NCI-H2196 treated with DMSO at 0.1 percent for 48 hours (cell line): ENCODE measurements at regions not wholly inside any gene's neighbourhood (a gene's known extent, or its start where the extent isn't known, plus 50 kb on each side); places are given as distances from the start of the nearest gene placed in this dataset.

ENCODE experiments used
- DNase-seq: peaks from one replicate; lab custom pipeline; 2025; ENCODE audit not compliant: unreplicated experiment; lab: John Stamatoyannopoulos, UW

GRCh38 chr14:101117543-101117942 is 214.0 kb upstream of the RTL1 start:
- no peak for DNase-seq

DNA sequence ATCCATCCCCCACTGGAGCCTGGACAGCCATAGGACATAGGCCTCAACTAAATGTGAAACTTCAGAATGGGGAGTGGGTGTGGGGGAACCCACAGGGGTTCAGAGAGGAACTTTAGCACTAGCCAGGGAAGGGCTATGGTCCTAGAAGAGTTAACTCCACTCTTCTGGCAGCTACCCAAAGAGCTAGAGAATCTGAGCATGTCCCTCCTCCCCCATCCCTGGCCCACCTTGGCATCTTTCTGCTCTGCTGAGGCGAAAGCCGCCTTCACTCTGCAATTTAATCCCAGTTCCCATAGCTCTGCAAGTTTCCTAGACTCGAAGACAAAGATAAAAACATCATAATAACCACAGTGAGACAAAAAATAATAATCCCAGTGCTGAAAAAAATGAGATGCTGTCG is 214.7 kb upstream of the RTL1 start:
- no peak for DNase-seq

- DNase-seq, result no peak
These were observed 215.4 kb upstream of the RTL1 start for GRCh38 chr14:101118746-101119591.

DNA sequence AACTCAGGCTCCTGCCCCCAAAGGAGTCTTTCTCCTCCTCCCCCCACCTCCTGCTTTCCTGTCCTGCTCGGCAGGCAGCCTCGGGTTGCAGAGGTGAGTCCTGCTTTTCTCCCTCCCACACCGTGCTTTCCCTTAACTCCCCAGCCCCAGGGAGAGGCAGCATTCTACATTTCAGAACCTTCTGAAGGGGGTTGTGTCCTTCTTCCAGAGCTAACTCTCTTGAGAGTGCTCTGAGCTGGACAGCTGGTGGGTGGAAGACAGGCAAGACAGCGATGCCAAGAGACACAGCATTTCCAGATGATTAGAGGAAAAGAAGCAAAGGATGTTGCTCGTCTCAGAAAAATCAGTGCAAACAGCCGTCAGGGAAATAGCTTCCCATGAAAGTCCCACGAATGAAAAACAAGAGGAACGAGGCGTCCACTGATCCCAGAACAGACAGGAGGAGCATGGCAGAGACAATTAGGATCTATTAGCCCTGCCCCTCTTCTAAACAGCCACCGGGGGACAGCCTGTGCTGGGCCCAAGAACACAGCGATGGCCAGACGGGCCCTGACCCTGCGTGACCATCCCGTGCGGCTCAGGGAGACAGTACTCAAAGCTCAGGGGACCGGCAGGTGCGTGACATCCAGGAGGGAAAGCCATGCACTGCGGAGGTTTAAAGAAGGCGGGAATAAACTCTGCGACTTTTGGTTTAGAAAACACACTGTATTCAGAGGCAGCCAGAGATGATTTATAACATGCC is 216.5 kb upstream of the RTL1 start:
- no peak for DNase-seq

DNA sequence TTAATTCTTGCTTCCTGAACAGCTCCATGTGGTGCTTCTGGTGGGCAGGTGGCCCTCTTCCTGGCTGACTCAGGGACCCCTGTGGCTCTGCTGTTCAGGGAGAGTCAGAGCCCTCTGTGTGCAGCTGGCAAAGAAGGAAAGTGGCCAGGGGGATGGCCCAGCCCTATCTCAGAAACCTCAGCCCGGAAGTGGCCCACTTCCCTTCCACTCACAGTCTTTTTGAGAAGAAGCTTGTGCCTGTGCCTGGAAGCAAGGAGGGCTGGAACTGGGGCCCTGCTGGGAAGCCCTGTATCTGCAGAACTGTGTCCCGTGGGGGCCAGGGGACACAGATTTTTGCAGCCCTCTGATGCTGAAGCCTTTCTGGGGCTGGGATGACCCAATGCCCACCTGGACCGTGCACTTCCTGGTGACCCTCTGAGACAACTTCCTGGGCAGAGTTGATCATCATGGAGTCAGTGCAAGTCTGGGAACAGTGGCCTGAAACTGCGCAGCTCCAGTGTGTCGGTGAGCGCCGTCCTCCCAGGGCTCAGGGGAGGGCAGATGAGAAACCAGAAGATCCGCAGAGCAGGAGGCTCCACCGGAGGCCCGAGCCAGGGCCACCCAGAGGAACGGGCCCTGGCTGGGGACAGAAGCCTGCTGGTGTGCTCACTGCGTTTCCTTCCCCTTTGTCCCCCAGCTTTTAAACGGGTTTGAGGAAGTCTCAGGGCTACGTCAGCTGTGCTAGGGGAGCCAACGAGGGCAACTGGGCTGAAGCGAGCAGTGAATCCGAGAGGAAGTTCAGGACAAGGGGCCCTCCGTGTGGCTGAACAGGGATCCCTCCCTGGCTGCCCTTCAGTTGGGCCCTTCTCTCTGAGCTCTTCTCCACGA is 217.4 kb upstream of the RTL1 start:
- no peak for DNase-seq

DNA sequence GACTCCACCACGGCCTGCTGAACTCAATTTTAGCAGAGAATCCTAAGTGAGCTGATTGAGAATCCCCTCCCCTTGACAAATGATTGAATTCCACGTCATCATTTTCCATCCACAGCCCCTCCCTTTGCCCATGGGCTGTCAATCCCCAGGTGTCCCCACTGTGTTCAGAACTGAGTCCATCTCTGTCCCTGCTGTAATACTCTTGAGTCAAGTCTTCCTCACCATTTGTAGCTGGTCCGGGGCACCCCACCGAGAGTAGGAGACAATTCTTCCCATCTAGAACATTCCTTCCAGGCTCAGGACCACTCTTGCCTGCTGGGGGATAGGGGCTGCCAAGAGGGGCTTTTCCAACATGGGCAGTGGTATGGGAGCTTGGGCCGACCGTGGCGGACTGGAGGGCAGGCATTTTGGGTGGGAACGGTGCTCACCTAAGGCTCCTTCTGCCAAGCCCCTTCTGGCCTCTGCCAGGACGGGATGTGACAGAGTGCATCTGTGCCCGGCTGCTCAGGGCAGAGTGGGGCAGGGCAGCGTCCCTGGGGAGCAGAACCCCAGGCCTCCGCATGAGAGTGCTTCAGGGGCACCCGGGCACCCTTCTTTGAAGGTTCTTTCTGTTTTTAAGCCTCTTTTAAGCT is 218.1 kb upstream of the RTL1 start:
- DNase-seq, result no peak

DNA sequence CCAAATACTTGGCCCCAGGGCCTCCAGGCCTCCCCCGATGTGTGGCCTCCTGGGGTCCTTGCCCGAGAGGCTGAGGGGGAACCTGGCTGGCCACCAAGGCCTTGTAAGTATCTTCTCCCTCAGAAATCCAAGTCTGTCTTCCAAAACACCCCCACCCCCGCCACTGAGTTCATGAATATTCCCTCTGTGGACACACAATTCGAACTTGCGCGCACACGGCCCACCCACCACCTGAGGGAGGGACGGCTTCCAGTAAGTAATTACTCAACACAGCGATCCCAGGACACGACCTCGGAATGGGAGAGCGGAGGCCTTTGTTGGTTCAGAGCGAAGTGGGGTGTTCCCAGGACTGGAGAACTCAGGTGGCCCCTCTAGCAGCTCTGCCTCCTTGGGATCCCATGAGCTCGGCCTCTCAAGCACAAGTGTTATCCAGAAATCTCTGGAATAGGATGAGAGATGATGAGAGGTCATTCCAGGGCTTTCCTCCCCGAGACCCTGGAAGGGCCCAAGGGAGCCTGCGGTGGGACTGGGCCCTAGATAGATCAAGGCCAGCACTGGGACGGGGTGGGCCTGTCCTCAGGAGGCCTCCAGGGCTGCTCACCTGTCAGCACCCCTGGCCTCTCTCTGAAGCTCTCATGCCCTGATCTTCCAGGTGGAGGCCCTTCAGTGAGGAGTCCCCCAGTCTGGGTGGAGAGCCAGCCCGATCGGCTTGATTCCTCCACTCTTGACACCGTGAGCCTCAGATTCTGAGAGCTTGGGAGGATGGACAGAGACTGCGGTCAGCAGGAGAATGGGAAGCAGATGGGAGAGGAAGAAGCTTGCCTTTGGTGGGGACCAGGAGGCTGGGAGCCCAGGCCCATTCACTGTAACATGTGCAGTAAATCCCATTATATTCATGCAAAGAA is 219.0 kb upstream of the RTL1 start:
- no peak for DNase-seq

GRCh38 chr14:101123618-101124510 is 220.3 kb upstream of the RTL1 start:
- DNase-seq, result no peak

DNA sequence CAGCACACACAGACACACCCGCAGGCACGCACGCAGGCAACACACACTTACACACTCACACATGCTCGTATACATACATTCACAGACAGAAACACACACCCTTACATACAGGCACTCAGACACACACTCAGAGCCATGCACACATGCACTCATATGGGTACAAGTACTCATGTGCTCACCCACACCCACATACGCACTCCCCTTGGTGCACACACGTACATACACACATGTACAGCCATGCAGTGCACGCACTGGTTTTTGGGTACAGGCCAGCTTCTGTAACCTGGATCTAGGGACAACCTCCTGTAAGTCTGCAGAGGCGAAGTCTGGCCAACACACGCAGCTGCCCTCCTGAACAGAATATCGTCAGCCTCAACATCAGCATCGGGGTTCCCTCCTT is 221.3 kb upstream of the RTL1 start:
- DNase-seq, result no peak

DNA sequence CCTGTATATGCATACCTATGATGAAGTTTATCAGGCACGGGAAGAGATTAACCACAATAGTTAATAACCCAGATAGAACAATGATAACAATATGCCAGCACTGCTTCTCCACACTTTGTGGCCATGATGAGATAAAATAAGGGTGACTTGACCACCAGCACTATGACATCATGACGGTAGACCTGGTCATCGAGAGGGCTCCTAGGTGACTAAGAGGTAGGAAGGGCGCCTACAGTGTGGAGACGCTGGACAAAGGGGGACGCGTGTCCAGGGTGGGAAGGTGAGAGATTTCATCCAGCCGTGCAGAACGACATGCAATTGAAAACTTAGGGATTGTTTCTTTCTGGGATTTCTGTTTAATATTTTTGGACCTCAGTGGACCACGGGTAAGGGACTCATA is 221.8 kb upstream of the RTL1 start:
- DNase-seq, result no peak

GRCh38 chr14:101125719-101126651 is 222.5 kb upstream of the RTL1 start:
- DNase-seq, result no peak

DNA sequence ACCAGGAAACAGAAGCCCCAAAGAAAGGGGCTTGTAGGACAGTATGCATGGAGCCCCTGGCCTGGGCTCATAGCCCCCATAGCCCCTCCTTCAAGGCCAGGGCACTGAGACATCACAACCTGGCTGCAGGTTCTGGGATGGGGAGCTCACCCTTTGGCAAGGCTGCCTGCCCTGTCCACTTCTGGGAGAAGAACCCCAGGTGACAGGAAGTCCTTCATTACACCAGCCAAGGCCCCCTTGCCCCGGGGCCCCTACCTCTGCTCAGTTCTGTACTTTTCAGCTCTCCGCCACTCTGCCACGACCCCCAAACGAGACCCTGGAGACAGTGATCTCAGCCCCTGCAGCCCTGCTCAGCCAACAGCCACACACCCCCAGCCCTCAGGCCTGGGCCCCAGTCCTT is 223.2 kb upstream of the RTL1 start:
- no peak for DNase-seq

DNA sequence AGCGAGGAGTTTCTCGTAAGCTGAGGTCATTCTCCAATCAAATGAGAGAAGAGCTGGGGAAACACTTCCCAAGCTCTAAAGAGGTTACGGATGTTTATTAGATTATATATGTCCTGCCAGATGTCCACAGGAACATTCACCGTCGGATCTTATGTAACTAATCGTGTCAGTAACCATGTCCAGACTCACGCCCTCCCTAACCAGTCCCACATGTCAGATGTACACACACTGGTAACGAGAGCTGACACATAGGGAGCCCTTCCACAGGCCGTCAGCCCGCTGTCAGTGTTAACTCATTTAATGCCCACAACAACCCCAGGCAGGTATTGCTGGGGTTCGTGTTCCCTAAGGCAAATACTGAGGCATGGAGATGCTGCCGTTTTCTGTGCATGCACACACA is 223.7 kb upstream of the RTL1 start:
- DNase-seq, result no peak

DNA sequence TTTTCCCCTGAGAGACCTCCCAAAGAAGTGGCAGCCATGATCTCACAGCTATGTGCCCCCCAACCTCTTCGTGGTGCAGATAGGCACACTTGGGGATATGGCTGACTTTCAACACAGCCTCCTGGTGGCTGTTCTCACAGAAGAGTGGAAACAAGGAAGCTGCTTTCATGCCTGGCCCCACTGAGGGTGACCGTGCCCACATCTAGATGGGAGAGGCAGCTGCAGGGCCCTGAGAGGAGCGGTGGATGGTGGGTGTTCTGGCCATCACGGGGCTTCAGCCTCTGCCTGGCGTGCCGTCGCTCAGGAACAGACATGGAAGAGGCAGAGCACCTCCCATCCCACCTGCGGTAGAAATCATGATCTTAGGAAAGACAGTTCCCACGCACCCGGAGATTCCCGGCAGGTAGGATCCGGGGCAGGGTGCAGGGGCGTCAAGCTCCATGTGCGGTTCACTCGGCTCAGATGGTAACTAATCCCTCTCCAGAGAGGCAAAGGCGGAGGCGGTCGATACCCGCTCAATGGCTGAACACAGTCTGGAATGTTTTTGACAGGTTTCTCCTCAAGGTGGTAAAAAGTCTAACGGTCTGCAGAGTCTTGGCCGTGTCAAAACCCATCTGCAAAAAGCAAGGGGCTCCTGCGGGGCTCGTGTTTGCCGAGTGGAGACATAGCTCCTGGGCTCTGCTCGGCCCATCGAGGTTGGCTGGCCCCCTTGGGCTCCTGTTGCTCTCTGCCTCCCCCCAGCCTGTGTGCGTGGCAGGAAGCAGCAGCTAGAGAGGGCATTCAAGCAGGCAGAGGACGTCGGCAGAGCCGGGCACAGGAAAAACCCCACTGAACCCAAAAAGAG is 225.2 kb upstream of the RTL1 start:
- DNase-seq, result no peak

DNA sequence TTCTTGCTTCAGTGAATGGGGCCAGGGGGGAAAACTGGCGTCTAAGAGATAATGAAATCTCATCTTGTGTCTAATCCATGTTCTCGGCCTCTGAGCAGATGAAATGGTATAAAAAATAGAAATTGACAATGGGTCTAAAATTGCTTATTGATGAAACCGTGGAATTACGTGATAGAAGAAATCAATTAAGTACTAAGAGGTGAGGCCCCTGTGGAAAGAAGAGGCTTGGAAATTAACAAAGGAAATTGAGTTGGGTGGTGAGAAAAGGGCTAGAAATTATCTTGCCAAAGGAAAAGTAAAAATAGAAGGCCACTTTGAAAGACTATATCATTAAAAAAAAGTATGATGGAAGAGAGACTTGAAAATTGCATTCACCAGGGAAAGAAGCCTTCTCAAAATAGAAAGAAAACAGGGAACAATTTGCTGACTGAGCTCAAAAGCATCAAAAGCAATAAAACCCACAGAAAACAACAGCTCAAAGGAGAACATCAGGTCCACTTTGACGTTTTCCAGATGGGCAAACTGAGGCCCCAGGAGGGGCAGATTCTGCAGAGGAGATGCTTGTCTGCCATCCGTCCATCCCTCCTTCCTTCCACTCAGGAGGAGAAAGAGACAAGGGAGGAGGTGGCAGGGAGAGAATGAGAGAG is 226.1 kb upstream of the RTL1 start:
- no peak for DNase-seq

GRCh38 chr14:101130861-101131260 is 227.3 kb upstream of the RTL1 start:
- DNase-seq, result no peak
